T-cell (primary cell): ENCODE measurements at regions not wholly inside any gene's neighbourhood (a gene's known extent, or its start where the extent isn't known, plus 50 kb on each side); places are given as distances from the start of the nearest gene placed in this dataset.

Source experiments
- ATAC-seq, 4 experiments: fragments of 200-7000 bp in 3 of 4; fragments of 150-1000 bp in 1 of 4; cut with Tn5 transposase; replicated peaks in 1 of 4; 1 replicate in 3 of 4; 2 replicates in 1 of 4; pipeline ENCODE4 v1.10.0; 2021; ENCODE audit warnings: moderate library complexity in 3 of 4, mild to moderate bottlenecking in 2 of 4, moderate number of reproducible peaks in 1 of 4
- CTCF ChIA-PET, 2 donors: fragments of 300-600 bp; sonication (Branson Sonifier 250); formaldehyde crosslinking; loops; one replicate each; lab custom pipeline; 2022; ENCODE audit warnings: antibody characterized with exemption in 2 of 2; lab: Charles Lee
- POLR2A ChIA-PET, 2 donors: fragments of 300-600 bp; sonication (Branson Sonifier 250); formaldehyde crosslinking; loops; one replicate each; lab custom pipeline; 2022; ENCODE audit warnings: antibody characterized with exemption in 2 of 2; lab: Charles Lee
- DNase-seq, 35 experiments: peaks; one replicate each; pipeline versions ENCODE4 v3.0.0 to v3.0.0-alpha.2; 2013 to 2023
- H3K27ac ChIP-seq: one replicate; pipeline ENCODE4 v1.5.1; 2013; ENCODE audit warnings: low read length
- H3K27me3 ChIP-seq, 2 experiments: replicated peaks in 1 of 2; 1 replicate in 1 of 2; 2 replicates in 1 of 2; pipeline versions ENCODE4 v1.6.1 to v1.7.0; 2013; ENCODE audit warnings: low read length in 1 of 2, mixed read lengths in 1 of 2; ENCODE audit not compliant: control insufficient read depth in 2 of 2, insufficient read depth in 2 of 2; ENCODE audit errors: extremely low read depth in 1 of 2
- H3K36me3 ChIP-seq, 2 donors: 1 replicate in 1 of 2; 2 replicates in 1 of 2; pipeline versions ENCODE4 v1.6.1 to v1.7.0; 2013; ENCODE audit warnings: low read length in 1 of 2; ENCODE audit not compliant: control insufficient read depth in 2 of 2, insufficient read depth in 1 of 2; ENCODE audit errors: extremely low read depth in 1 of 2
- H3K4me1 ChIP-seq, 2 experiments: 1 replicate in 1 of 2; 2 replicates in 1 of 2; pipeline versions ENCODE4 v1.6.1 to v1.7.0; 2013; ENCODE audit warnings: low read length in 2 of 2, mixed read lengths in 1 of 2; ENCODE audit not compliant: insufficient read depth in 2 of 2, control insufficient read depth in 1 of 2; ENCODE audit errors: extremely low read depth in 1 of 2
- H3K4me3 ChIP-seq, 2 donors: 1 replicate in 1 of 2; 2 replicates in 1 of 2; pipeline versions ENCODE4 v1.5.1 to v1.7.0; 2013; ENCODE audit warnings: mild to moderate bottlenecking in 2 of 2, low read length in 1 of 2, moderate library complexity in 1 of 2; ENCODE audit not compliant: control insufficient read depth in 1 of 2; ENCODE audit errors: extremely low read depth in 1 of 2
- H3K9me3 ChIP-seq: 2 replicates; pipeline ENCODE4 v1.7.0; 2013
- H3K27ac Mint-ChIP-seq, 2 donors: one replicate each; pipeline ENCODE4 v1.8.0; 2020 to 2021; ENCODE audit warnings: mild to moderate bottlenecking in 2 of 2, mixed read lengths in 2 of 2
- H3K27me3 Mint-ChIP-seq, 2 donors: one replicate each; pipeline ENCODE4 v1.8.0; 2021 to 2022; ENCODE audit warnings: mixed read lengths in 2 of 2
- H3K36me3 Mint-ChIP-seq: one replicate; pipeline ENCODE4 v1.8.0; 2021; ENCODE audit warnings: mixed read lengths
- H3K4me1 Mint-ChIP-seq, 3 donors: one replicate each; pipeline ENCODE4 v1.8.0; 2020 to 2022; ENCODE audit warnings: mixed read lengths in 3 of 3, mild to moderate bottlenecking in 1 of 3
- H3K4me3 Mint-ChIP-seq, 3 donors: one replicate each; pipeline ENCODE4 v1.8.0; 2020 to 2022; ENCODE audit warnings: mild to moderate bottlenecking in 3 of 3, mixed read lengths in 3 of 3, moderate library complexity in 3 of 3
- H3K9me3 Mint-ChIP-seq, 3 donors: one replicate each; pipeline ENCODE4 v1.8.0; 2020 to 2022; ENCODE audit warnings: mixed read lengths in 3 of 3
- WGBS: methylation state at CpG from one replicate; pipeline ENCODE4 v1.1.5; 2013; ENCODE audit warnings: missing lambda C conversion rate; ENCODE audit not compliant: insufficient coverage; 5-methylcytosine and 5-hydroxymethylcytosine counted together

GRCh38 chrX:122246937-122247336 is 937.1 kb upstream of the GRIA3 start:
- DNase-seq = no peak
- no peaks in the 10 kb centered on the region for H3K9me3 ChIP-seq
- no peak overlapping the region for H3K27ac Mint-ChIP-seq
- CTCF ChIA-PET = no interaction called here
- no peaks in the 10 kb centered on the region for H3K36me3 ChIP-seq
- H3K27me3 Mint-ChIP-seq = no peaks in the 10 kb centered on the region
- no peak overlapping the region for H3K27ac ChIP-seq
- H3K36me3 Mint-ChIP-seq = no peaks in the 10 kb centered on the region
- peaks cover 0 to 7% (median 2%) of the 10 kb centered on the region in 3 donors for H3K9me3 Mint-ChIP-seq
- H3K4me3 Mint-ChIP-seq = no peak overlapping the region
- H3K27me3 ChIP-seq = no peaks in the 10 kb centered on the region
- H3K4me1 Mint-ChIP-seq = no peaks in the 10 kb centered on the region
- no peak overlapping the region for H3K4me3 ChIP-seq
- no CpG with 5 or more reads among the region's 3 CpGs for WGBS
- POLR2A ChIA-PET = no interaction called here
- no peak for ATAC-seq
- no peaks in the 10 kb centered on the region for H3K4me1 ChIP-seq

GRCh38 chrX:122248681-122249080 is 935.4 kb upstream of the GRIA3 start:
- H3K9me3 Mint-ChIP-seq = peaks cover 0 to 7% (median 2%) of the 10 kb centered on the region in 3 donors
- no peak overlapping the region for H3K4me3 ChIP-seq
- no peak overlapping the region for H3K27ac Mint-ChIP-seq
- H3K36me3 ChIP-seq = no peaks in the 10 kb centered on the region
- no peaks in the 10 kb centered on the region for H3K27me3 ChIP-seq
- H3K27me3 Mint-ChIP-seq = no peaks in the 10 kb centered on the region
- no peaks in the 10 kb centered on the region for H3K36me3 Mint-ChIP-seq
- DNase-seq (no peak), ATAC-seq (no peak)
- CTCF ChIA-PET = no interaction called here
- POLR2A ChIA-PET = no interaction called here
- H3K4me1 Mint-ChIP-seq = no peaks in the 10 kb centered on the region
- no peaks in the 10 kb centered on the region for H3K9me3 ChIP-seq
- no peak overlapping the region for H3K27ac ChIP-seq
- H3K4me3 Mint-ChIP-seq = no peak overlapping the region
- no peaks in the 10 kb centered on the region for H3K4me1 ChIP-seq

GRCh38 chrX:122252454-122252853 is 931.6 kb upstream of the GRIA3 start:
- H3K9me3 ChIP-seq = no peaks in the 10 kb centered on the region
- Mint-ChIP-seq H3K4me1 (no peaks in the 10 kb centered on the region), H3K9me3 (no peaks in the 10 kb centered on the region), H3K36me3 (no peaks in the 10 kb centered on the region), H3K27me3 (no peaks in the 10 kb centered on the region), H3K4me3 (no peak overlapping the region), H3K27ac (no peak overlapping the region)
- H3K4me1 ChIP-seq = no peaks in the 10 kb centered on the region
- DNase-seq (no peak), ATAC-seq (no peak)
- H3K4me3 ChIP-seq = no peak overlapping the region
- H3K36me3 ChIP-seq = no peaks in the 10 kb centered on the region
- CTCF ChIA-PET = no interaction called here
- H3K27me3 ChIP-seq = no peaks in the 10 kb centered on the region
- H3K27ac ChIP-seq = no peak overlapping the region
- WGBS = no CpG with 5 or more reads among the region's 5 CpGs
- POLR2A ChIA-PET = no interaction called here

- H3K4me3 ChIP-seq = no peak overlapping the region
- Mint-ChIP-seq H3K27ac (no peak overlapping the region), H3K27me3 (no peaks in the 10 kb centered on the region), H3K4me1 (no peaks in the 10 kb centered on the region), H3K36me3 (no peaks in the 10 kb centered on the region), H3K9me3 (peaks cover 0 to 18% (median 2%) of the 10 kb centered on the region in 3 donors), H3K4me3 (no peak overlapping the region)
- CTCF ChIA-PET = no interaction called here
- H3K4me1 ChIP-seq = no peaks in the 10 kb centered on the region
- H3K9me3 ChIP-seq = no peaks in the 10 kb centered on the region
- POLR2A ChIA-PET = no interaction called here
- no peak overlapping the region for H3K27ac ChIP-seq
- H3K27me3 ChIP-seq = no peaks in the 10 kb centered on the region
- DNase-seq (no peak), ATAC-seq (no peak)
- no peaks in the 10 kb centered on the region for H3K36me3 ChIP-seq
Measured at GRCh38 chrX:122268353-122268752, 915.7 kb upstream of the GRIA3 start.

- no peak for DNase-seq
- Histone ChIP-seq H3K27ac (no peak overlapping the region), H3K36me3 (no peaks in the 10 kb centered on the region), H3K4me1 (no peaks in the 10 kb centered on the region), H3K27me3 (no peaks in the 10 kb centered on the region), H3K9me3 (no peaks in the 10 kb centered on the region), H3K4me3 (no peak overlapping the region)
- POLR2A ChIA-PET = no interaction called here
- Mint-ChIP-seq H3K27ac (no peak overlapping the region), H3K4me1 (no peaks in the 10 kb centered on the region), H3K9me3 (peaks cover 0 to 18% (median 2%) of the 10 kb centered on the region in 3 donors), H3K36me3 (no peaks in the 10 kb centered on the region), H3K4me3 (no peak overlapping the region), H3K27me3 (no peaks in the 10 kb centered on the region)
- ATAC-seq = no peak
- CTCF ChIA-PET = no interaction called here
Measured at GRCh38 chrX:122269243-122269781, 914.8 kb upstream of the GRIA3 start.

- no peak for ATAC-seq
- POLR2A ChIA-PET = no interaction called here
- Mint-ChIP-seq H3K27me3 (no peaks in the 10 kb centered on the region), H3K4me3 (no peak overlapping the region), H3K27ac (no peak overlapping the region), H3K4me1 (no peaks in the 10 kb centered on the region), H3K36me3 (no peaks in the 10 kb centered on the region), H3K9me3 (peaks cover 0 to 10% (median 2%) of the 10 kb centered on the region in 3 donors)
- no peak for DNase-seq
- no CpG with 5 or more reads among the region's 7 CpGs for WGBS
- CTCF ChIA-PET = interaction anchor here in 1 of 2 donors (0.7 kb wide), 1 partner anchor 493 kb away, joined by 7 read pairs; no protein-coding TSS in a partner anchor
- Histone ChIP-seq H3K4me3 (no peak overlapping the region), H3K27ac (no peak overlapping the region), H3K9me3 (no peaks in the 10 kb centered on the region), H3K36me3 (no peaks in the 10 kb centered on the region), H3K27me3 (no peaks in the 10 kb centered on the region), H3K4me1 (no peaks in the 10 kb centered on the region)
Measured at GRCh38 chrX:122270809-122271494, 913.1 kb upstream of the GRIA3 start.
